ENCODE measurements at regions not wholly inside any gene's neighbourhood (a gene's known extent, or its start where the extent isn't known, plus 50 kb on each side); places are given as distances from the start of the nearest gene placed in this dataset.

DNA sequence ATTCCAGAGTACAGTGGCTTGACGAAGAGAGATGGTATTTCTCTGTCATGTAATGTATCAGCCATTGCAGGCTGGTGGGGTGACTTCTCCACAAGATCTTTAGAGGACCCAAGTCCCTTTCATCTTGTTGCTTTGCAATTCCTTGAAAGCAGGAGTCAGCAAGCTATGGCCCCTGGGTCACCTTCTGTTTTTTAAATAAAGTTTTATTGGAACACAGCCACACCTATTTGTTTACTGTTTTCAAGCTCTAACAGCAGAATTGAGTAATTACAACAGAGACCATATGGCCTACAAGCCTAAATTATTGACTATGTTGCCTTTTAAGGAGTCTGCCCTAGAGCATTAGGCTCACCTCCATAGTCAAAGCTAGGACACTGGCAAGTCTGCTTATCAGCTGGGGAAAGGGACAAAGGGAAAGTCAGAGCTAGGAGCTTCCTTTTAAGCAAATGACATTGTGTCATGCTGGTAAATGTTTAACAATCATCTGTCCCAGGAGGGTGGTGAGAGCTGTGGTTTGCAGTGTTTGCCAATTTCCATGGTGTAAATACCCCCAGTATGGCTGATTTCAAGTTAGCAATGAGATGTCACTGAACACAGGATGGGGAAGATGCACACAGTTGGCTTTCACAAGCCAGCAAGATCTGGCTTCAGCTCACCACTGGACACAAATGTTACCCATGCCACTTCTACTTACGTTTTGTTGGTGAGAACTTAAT lies 87.7 kb upstream of the PWP1 start:
- no peak overlapping the region for H3K4me3 ChIP-seq
- H3K27me3 ChIP-seq, result no peaks in the 10 kb centered on the region
- peaks cover 0 to 11% (median 11%) of the 10 kb centered on the region in 3 donors for H3K9me3 ChIP-seq
- TF ChIP-seq, protein P1, sequence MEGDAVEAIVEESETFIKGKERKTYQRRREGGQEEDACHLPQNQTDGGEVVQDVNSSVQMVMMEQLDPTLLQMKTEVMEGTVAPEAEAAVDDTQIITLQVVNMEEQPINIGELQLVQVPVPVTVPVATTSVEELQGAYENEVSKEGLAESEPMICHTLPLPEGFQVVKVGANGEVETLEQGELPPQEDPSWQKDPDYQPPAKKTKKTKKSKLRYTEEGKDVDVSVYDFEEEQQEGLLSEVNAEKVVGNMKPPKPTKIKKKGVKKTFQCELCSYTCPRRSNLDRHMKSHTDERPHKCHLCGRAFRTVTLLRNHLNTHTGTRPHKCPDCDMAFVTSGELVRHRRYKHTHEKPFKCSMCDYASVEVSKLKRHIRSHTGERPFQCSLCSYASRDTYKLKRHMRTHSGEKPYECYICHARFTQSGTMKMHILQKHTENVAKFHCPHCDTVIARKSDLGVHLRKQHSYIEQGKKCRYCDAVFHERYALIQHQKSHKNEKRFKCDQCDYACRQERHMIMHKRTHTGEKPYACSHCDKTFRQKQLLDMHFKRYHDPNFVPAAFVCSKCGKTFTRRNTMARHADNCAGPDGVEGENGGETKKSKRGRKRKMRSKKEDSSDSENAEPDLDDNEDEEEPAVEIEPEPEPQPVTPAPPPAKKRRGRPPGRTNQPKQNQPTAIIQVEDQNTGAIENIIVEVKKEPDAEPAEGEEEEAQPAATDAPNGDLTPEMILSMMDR (IDR thresholded peaks at IDR 0.05), result no peak
- no peak for TF ChIP-seq POLR2A (IDR thresholded peaks at IDR 0.05)
- H3K36me3 ChIP-seq, result peaks cover 0 to 9% (median 0%) of the 10 kb centered on the region in 3 donors
- WGBS, 2 donors, result 86 to 88% methylated on average over 2 of the region's 2 CpGs
- DNase-seq, result no peak
- no peaks in the 10 kb centered on the region for H3K4me1 ChIP-seq
- intact Hi-C loops (cut with DNase I), result no loop called here
- no peak overlapping the region for H3K27ac ChIP-seq

DNA sequence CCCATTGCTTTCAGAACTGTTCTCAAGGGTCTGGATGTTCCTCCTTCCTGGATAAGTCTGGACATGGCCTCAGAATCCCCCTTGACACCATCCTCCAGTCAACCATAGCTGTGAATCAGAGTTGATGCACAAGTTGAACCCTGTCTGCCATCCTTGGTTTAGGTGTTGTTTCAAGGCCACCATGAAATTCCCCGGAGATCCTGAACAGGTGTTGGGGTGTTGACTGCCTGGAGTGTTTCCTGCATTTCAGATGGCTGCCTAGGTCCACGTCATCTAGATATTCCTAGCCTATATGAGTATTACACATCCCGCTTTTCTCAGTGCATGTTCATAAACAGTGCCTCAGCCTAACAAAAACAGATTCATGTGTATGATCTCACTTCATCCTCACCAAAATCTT lies 86.7 kb upstream of the PWP1 start:
- Histone ChIP-seq H3K9me3 (peaks cover 0 to 1% (median under 1%) of the 10 kb centered on the region in 3 donors), H3K27me3 (no peaks in the 10 kb centered on the region), H3K4me3 (no peak overlapping the region), H3K36me3 (peaks cover 0 to 1% (median 0%) of the 10 kb centered on the region in 3 donors), H3K4me1 (no peaks in the 10 kb centered on the region), H3K27ac (no peak overlapping the region)
- TF ChIP-seq, protein P1 (IDR thresholded peaks at IDR 0.05), result no peak
- TF ChIP-seq POLR2A (IDR thresholded peaks at IDR 0.05), result no peak
- WGBS, 2 donors, result 76 to 82% methylated on average over 3 of the region's 3 CpGs
- intact Hi-C loops (cut with DNase I), result no loop called here
- DNase-seq, result no peak

DNA sequence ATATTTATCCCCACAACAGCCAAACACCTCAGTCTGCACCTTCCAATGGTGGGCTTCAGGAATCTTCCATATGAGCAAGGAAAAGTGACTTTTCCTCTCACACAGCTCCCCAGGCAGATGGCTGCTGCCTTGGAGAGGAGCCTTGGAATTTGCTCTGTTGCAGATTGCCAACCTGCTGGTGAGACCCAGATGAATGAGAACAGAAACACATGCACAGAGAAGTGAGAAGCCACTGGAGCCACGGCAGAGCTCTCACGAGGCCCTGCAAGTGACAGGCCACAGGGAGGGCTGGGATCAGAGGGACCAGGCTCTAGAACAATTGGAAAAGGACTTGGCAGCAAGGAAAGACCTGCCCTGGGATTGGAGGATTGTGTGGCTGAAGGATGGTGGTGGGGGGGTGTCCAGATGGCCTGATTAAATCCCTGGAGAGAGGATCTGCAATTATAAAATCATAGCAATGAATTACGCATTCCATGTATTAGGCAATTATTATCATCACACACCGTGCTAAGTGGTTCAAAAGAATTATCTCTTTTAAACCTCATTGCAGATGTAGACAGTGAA lies 84.9 kb upstream of the PWP1 start:
- WGBS, 2 donors, result 68 to 70% methylated on average over 4 of the region's 4 CpGs
- no peaks in the 10 kb centered on the region for H3K9me3 ChIP-seq
- no peaks in the 10 kb centered on the region for H3K4me1 ChIP-seq
- H3K27me3 ChIP-seq, result no peaks in the 10 kb centered on the region
- intact Hi-C loops (cut with DNase I), result loop anchor here (10.0 kb wide), 2 partner anchors 196 to 286 kb away; a partner anchor contains a TSS
- H3K36me3 ChIP-seq, result no peaks in the 10 kb centered on the region
- no peak for DNase-seq
- H3K27ac ChIP-seq, result no peak overlapping the region
- TF ChIP-seq, protein P1 (IDR thresholded peaks at IDR 0.05), result no peak
- no peak for TF ChIP-seq POLR2A (IDR thresholded peaks at IDR 0.05)
- no peak overlapping the region for H3K4me3 ChIP-seq

DNA sequence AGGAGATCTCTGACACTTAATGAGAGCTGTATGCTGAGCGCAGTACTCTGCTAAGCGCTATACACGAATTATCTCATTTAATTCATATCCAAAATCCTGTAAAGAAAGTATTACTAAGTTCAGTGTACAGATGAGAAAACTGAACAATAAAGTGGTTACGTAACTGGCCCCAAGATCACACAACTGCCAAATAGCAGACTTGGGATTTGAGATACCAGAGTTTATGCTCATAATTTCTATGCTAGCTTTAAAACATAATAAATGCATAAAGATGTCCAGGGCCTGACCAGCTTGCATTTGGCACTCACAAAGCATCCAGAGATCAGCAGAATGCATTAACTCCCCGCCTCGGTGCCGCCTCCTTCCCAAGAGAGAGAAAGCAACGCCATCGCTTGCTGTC lies 83.2 kb upstream of the PWP1 start:
- H3K4me3 ChIP-seq, result no peak overlapping the region
- TF ChIP-seq POLR2A (IDR thresholded peaks at IDR 0.05), result no peak
- TF ChIP-seq, protein P1 (IDR thresholded peaks at IDR 0.05), result no peak
- no peaks in the 10 kb centered on the region for H3K36me3 ChIP-seq
- WGBS, 2 donors, result 88 to 91% methylated on average over 8 to 9 of the region's 9 CpGs
- no peaks in the 10 kb centered on the region for H3K27me3 ChIP-seq
- intact Hi-C loops (cut with DNase I), result loop anchor here (10.0 kb wide), 2 partner anchors 198 to 288 kb away; a partner anchor contains a TSS
- H3K9me3 ChIP-seq, result no peaks in the 10 kb centered on the region
- no peak for DNase-seq
- no peak overlapping the region for H3K27ac ChIP-seq
- H3K4me1 ChIP-seq, result no peaks in the 10 kb centered on the region

DNA sequence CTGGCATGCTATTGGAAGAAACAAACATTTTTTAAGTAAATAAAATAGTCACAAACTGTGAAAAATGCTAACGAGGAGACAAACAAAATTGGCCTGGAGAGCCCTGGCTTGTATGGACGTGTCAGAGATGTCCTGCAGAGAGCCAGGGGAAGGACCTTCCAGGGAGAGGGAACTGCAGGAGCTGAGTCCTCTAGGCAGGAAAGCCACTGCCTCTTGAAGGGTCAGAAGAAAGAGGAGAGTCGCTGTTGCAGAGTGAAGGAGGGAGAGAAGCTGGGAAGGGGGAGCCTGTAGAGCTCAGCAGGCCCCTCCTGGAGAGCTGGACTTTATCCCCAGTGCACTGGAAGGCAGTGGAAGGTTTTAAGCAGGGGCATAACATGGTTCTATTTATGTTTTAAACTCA lies 80.3 kb upstream of the PWP1 start:
- H3K4me1 ChIP-seq, result no peaks in the 10 kb centered on the region
- no peak overlapping the region for H3K4me3 ChIP-seq
- TF ChIP-seq, protein P1 (IDR thresholded peaks at IDR 0.05), result no peak
- no peak for TF ChIP-seq POLR2A (IDR thresholded peaks at IDR 0.05)
- no peaks in the 10 kb centered on the region for H3K9me3 ChIP-seq
- H3K27me3 ChIP-seq, result no peaks in the 10 kb centered on the region
- peaks cover 0 to 3% (median 0%) of the 10 kb centered on the region in 3 donors for H3K36me3 ChIP-seq
- H3K27ac ChIP-seq, result no peak overlapping the region
- DNase-seq, result no peak
- intact Hi-C loops (cut with DNase I), result loop anchor here (5.0 to 10.0 kb wide), 3 partner anchors 200 to 473 kb away; a partner anchor contains a TSS
- 40 to 54% methylated on average over 3 of the region's 3 CpGs for WGBS, 2 donors

Data from esophagus squamous epithelium (tissue), 5 donors.